ENCODE measurements at regions not wholly inside any gene's neighbourhood (a gene's known extent, or its start where the extent isn't known, plus 50 kb on each side); places are given as distances from the start of the nearest gene placed in this dataset.

GRCh38 chr13:83311886-83312577 lies 570.2 kb downstream of the SLITRK1 start:
- TF ChIP-seq CTCF (IDR thresholded peaks at IDR 0.05) = no peak
- Histone ChIP-seq H3K4me3 (no peak overlapping the region), H3K36me3 (ENCODE audit: low read depth) (no peaks in the 10 kb centered on the region), H3K9me3 (peaks cover 30% of the 10 kb centered on the region), H3K4me1 (ENCODE audit: low read depth) (no peaks in the 10 kb centered on the region)
- no peak for DNase-seq
- ATAC-seq = no peak
- intact Hi-C loops (cut with DNase I, micrococcal nuclease) = no loop called here

GRCh38 chr13:83298617-83299016 lies 583.7 kb downstream of the SLITRK1 start:
- H3K9me3 ChIP-seq = peaks cover 38% of the 10 kb centered on the region
- no peak for DNase-seq

GRCh38 chr13:83297586-83298290 lies 584.5 kb downstream of the SLITRK1 start:
- Histone ChIP-seq H3K9me3 (peaks cover 39% of the 10 kb centered on the region), H3K36me3 (ENCODE audit: low read depth) (no peaks in the 10 kb centered on the region), H3K4me3 (no peak overlapping the region), H3K4me1 (ENCODE audit: low read depth) (no peaks in the 10 kb centered on the region)
- intact Hi-C loops (cut with DNase I, micrococcal nuclease) = no loop called here
- ATAC-seq (no peak), DNase-seq (no peak)
- no peak for TF ChIP-seq CTCF (IDR thresholded peaks at IDR 0.05)

More at GRCh38 chr13:83298617-83299016, 583.7 kb downstream of the SLITRK1 start:
- Histone ChIP-seq H3K4me3 (no peak overlapping the region), H3K36me3 (ENCODE audit: low read depth) (no peaks in the 10 kb centered on the region), H3K4me1 (ENCODE audit: low read depth) (no peaks in the 10 kb centered on the region)
- no peak for ATAC-seq
- no peak for TF ChIP-seq CTCF (IDR thresholded peaks at IDR 0.05)
- intact Hi-C loops (cut with DNase I, micrococcal nuclease) = no loop called here

GRCh38 chr13:83295686-83296085 lies 586.6 kb downstream of the SLITRK1 start:
- no peak for ATAC-seq
- DNase-seq = no peak
- intact Hi-C loops (cut with DNase I, micrococcal nuclease) = no loop called here

GRCh38 chr13:83286737-83287136 lies 595.5 kb downstream of the SLITRK1 start:
- Histone ChIP-seq H3K9me3 (peaks cover 55% of the 10 kb centered on the region), H3K4me3 (no peak overlapping the region), H3K4me1 (ENCODE audit: low read depth) (no peaks in the 10 kb centered on the region), H3K36me3 (ENCODE audit: low read depth) (no peaks in the 10 kb centered on the region)
- no peak for DNase-seq
- no peak for ATAC-seq
- TF ChIP-seq CTCF (IDR thresholded peaks at IDR 0.05) = no peak
- intact Hi-C loops (cut with DNase I, micrococcal nuclease) = no loop called here

More at GRCh38 chr13:83295686-83296085, 586.6 kb downstream of the SLITRK1 start:
- no peak for TF ChIP-seq CTCF (IDR thresholded peaks at IDR 0.05)
- Histone ChIP-seq H3K36me3 (ENCODE audit: low read depth) (no peaks in the 10 kb centered on the region), H3K4me3 (no peak overlapping the region), H3K4me1 (ENCODE audit: low read depth) (no peaks in the 10 kb centered on the region), H3K9me3 (peaks cover 42% of the 10 kb centered on the region)

Measured in mucosa of descending colon (tissue), 3 donors.